Astrocyte of the spinal cord (primary cell): ENCODE measurements at regions not wholly inside any gene's neighbourhood (a gene's known extent, or its start where the extent isn't known, plus 50 kb on each side); places are given as distances from the start of the nearest gene placed in this dataset.

Experiments used
- DNase-seq: peaks from one replicate; pipeline ENCODE4 v3.0.0; 2011; ENCODE audit warnings: low read depth, low spot score
- H3K4me3 ChIP-seq: 2 replicates; pipeline ENCODE4 v1.5.1; 2011; ENCODE audit warnings: low read depth, mild to moderate bottlenecking, low read length, moderate library complexity
- CTCF ChIP-seq: IDR thresholded peaks from 2 replicates; pipeline ENCODE4 v1.5.1; 2012; ENCODE audit warnings: low read depth, mild to moderate bottlenecking, low read length, inconsistent platforms
- in situ Hi-C: cut with HindIII; loops from 2 replicates; pipeline ENCODE4 v1.10.0; 2017; ENCODE audit warnings: low sequenced_read_pairs

- no peak overlapping the region for H3K4me3 ChIP-seq
- DNase-seq: no peak
- TF ChIP-seq CTCF: no peak
- in situ Hi-C loops: no loop called here
Observed at GRCh38 chr1:60162936-60163335, 89.4 kb upstream of the C1orf87 start.

GRCh38 chr1:60160141-60160540, 86.6 kb upstream of the C1orf87 start:
- TF ChIP-seq CTCF: no peak
- H3K4me3 ChIP-seq: no peak overlapping the region
- in situ Hi-C loops: no loop called here
- DNase-seq: peak; percentile 54

- TF ChIP-seq CTCF: no peak
- in situ Hi-C loops: no loop called here
- H3K4me3 ChIP-seq: no peak overlapping the region
- DNase-seq: no peak
Observed at GRCh38 chr1:60156371-60156770, 82.8 kb upstream of the C1orf87 start.

- no peak overlapping the region for H3K4me3 ChIP-seq
- in situ Hi-C loops: no loop called here
- DNase-seq: no peak
- TF ChIP-seq CTCF: no peak
Observed at GRCh38 chr1:60153961-60154360, 80.4 kb upstream of the C1orf87 start.

GRCh38 chr1:60152891-60153290, 79.3 kb upstream of the C1orf87 start:
- no peak for DNase-seq
- in situ Hi-C loops: no loop called here

GRCh38 chr1:60151311-60151710, 77.7 kb upstream of the C1orf87 start:
- no peak overlapping the region for H3K4me3 ChIP-seq
- in situ Hi-C loops: no loop called here
- TF ChIP-seq CTCF: no peak
- no peak for DNase-seq

More at GRCh38 chr1:60152891-60153290, 79.3 kb upstream of the C1orf87 start:
- H3K4me3 ChIP-seq: no peak overlapping the region
- no peak for TF ChIP-seq CTCF

GRCh38 chr1:60149251-60149650, 75.7 kb upstream of the C1orf87 start:
- in situ Hi-C loops: no loop called here
- no peak overlapping the region for H3K4me3 ChIP-seq
- no peak for TF ChIP-seq CTCF
- DNase-seq: no peak
